RPMI7951 (cell line): ENCODE measurements at regions not wholly inside any gene's neighbourhood (a gene's known extent, or its start where the extent isn't known, plus 50 kb on each side); places are given as distances from the start of the nearest gene placed in this dataset.
"Not testable (repeated sequence)": the region's sequence is repeated elsewhere in the genome, so short reads cannot be mapped to it uniquely, and the experiment has no call there.

Experiments used
- DNase-seq: peaks from one replicate; pipeline ENCODE4 v3.0.0-alpha.2; 2012; ENCODE audit warnings: low read depth

- DNase-seq: no peak
These were observed 152.3 kb upstream of the ANXA10 start for GRCh38 chr4:167939863-167940616.

- DNase-seq: no peak
These were observed 148.3 kb upstream of the ANXA10 start for GRCh38 chr4:167943872-167944505.

GRCh38 chr4:167944721-167945120, 147.6 kb upstream of the ANXA10 start:
- DNase-seq: no peak

GRCh38 chr4:167955006-167955405, 137.3 kb upstream of the ANXA10 start:
- DNase-seq: no peak

- DNase-seq: no peak
These were observed 135.7 kb upstream of the ANXA10 start for GRCh38 chr4:167956676-167957075.

- DNase-seq: no peak
These were observed 127.5 kb upstream of the ANXA10 start for GRCh38 chr4:167964766-167965373.

- DNase-seq: no peak
These were observed 126.2 kb upstream of the ANXA10 start for GRCh38 chr4:167966143-167966542.

- DNase-seq: no peak
These were observed 118.8 kb upstream of the ANXA10 start for GRCh38 chr4:167973513-167973912.

- no peak for DNase-seq
These were observed 106.8 kb upstream of the ANXA10 start for GRCh38 chr4:167985565-167985964.

GRCh38 chr4:167986044-167986443, 106.3 kb upstream of the ANXA10 start:
- DNase-seq: no peak

- no peak for DNase-seq
These were observed 105.1 kb upstream of the ANXA10 start for GRCh38 chr4:167987285-167987684.

GRCh38 chr4:167989815-167990214, 102.5 kb upstream of the ANXA10 start:
- no peak for DNase-seq

GRCh38 chr4:168008112-168008511, 84.2 kb upstream of the ANXA10 start:
- not testable (repeated sequence) for DNase-seq

- no peak for DNase-seq
These were observed 73.2 kb upstream of the ANXA10 start for GRCh38 chr4:168019019-168019651.

- no peak for DNase-seq
These were observed 72.4 kb upstream of the ANXA10 start for GRCh38 chr4:168019921-168020320.

GRCh38 chr4:168021666-168022065, 70.7 kb upstream of the ANXA10 start:
- no peak for DNase-seq

GRCh38 chr4:168028568-168028967, 63.8 kb upstream of the ANXA10 start:
- DNase-seq: peak; percentile 36

- peak; percentile 51 for DNase-seq
These were observed 63.3 kb upstream of the ANXA10 start for GRCh38 chr4:168028970-168029597.

- no peak for DNase-seq
These were observed 54.7 kb upstream of the ANXA10 start for GRCh38 chr4:168037676-168038075.

GRCh38 chr4:168039593-168039992, 52.7 kb upstream of the ANXA10 start:
- no peak for DNase-seq
